ENCODE measurements at regions not wholly inside any gene's neighbourhood (a gene's known extent, or its start where the extent isn't known, plus 50 kb on each side); places are given as distances from the start of the nearest gene placed in this dataset.

- no peak for DNase-seq
Measured at GRCh38 chr7:155896531-155897263, 84.4 kb upstream of the SHH start.

- DNase-seq = no peak
Measured at GRCh38 chr7:155893664-155894063, 81.4 kb upstream of the SHH start.

- DNase-seq = no peak
Measured at GRCh38 chr7:155893176-155893575, 80.9 kb upstream of the SHH start.

- no peak for DNase-seq
Measured at GRCh38 chr7:155889636-155890511, 77.6 kb upstream of the SHH start.

- no peak for DNase-seq
Measured at GRCh38 chr7:155887174-155887525, 74.9 kb upstream of the SHH start.

- DNase-seq = no peak
Measured at GRCh38 chr7:155886391-155887173, 74.3 kb upstream of the SHH start.

GRCh38 chr7:155885167-155886155 lies 73.2 kb upstream of the SHH start:
- DNase-seq = no peak

- no peak for DNase-seq
Measured at GRCh38 chr7:155884225-155885166, 72.2 kb upstream of the SHH start.

- no peak for DNase-seq
Measured at GRCh38 chr7:155883491-155884224, 71.4 kb upstream of the SHH start.

- DNase-seq = no peak
Measured at GRCh38 chr7:155882596-155882995, 70.3 kb upstream of the SHH start.

GRCh38 chr7:155881471-155882350 lies 69.4 kb upstream of the SHH start:
- DNase-seq = no peak

- DNase-seq = no peak
Measured at GRCh38 chr7:155880721-155881120, 68.5 kb upstream of the SHH start.

GRCh38 chr7:155879592-155879991 lies 67.3 kb upstream of the SHH start:
- DNase-seq = no peak

- no peak for DNase-seq
Measured at GRCh38 chr7:155878674-155879073, 66.4 kb upstream of the SHH start.

GRCh38 chr7:155878250-155878649 lies 66.0 kb upstream of the SHH start:
- DNase-seq = no peak

- no peak for DNase-seq
Measured at GRCh38 chr7:155877167-155877566, 64.9 kb upstream of the SHH start.

- no peak for DNase-seq
Measured at GRCh38 chr7:155874411-155874810, 62.1 kb upstream of the SHH start.

- DNase-seq = no peak
Measured at GRCh38 chr7:155874010-155874409, 61.7 kb upstream of the SHH start.

GRCh38 chr7:155872678-155873369 lies 60.6 kb upstream of the SHH start:
- DNase-seq = no peak
